ENCODE measurements at regions not wholly inside any gene's neighbourhood (a gene's known extent, or its start where the extent isn't known, plus 50 kb on each side); places are given as distances from the start of the nearest gene placed in this dataset.
"Not testable (repeated sequence)": the region's sequence is repeated elsewhere in the genome, so short reads cannot be mapped to it uniquely, and the experiment has no call there.

GRCh38 chr9:117649126-117649525 lies 55.1 kb upstream of the TLR4 start:
- no peak overlapping the region for H3K4me3 Mint-ChIP-seq
- peaks cover 20% of the 10 kb centered on the region for H3K27me3 Mint-ChIP-seq (ENCODE audit: low read depth)
- peaks cover 5% of the 10 kb centered on the region for H3K4me1 Mint-ChIP-seq (ENCODE audit: low read depth)
- DNase-seq (no peak), ATAC-seq (no peak)
- H3K9me3 Mint-ChIP-seq = no peaks in the 10 kb centered on the region
- no peaks in the 10 kb centered on the region for H3K36me3 Mint-ChIP-seq (ENCODE audit: insufficient read depth)

- ATAC-seq = no peak
- no peak for DNase-seq
- Mint-ChIP-seq H3K27me3 (ENCODE audit: low read depth) (peaks cover 38% of the 10 kb centered on the region), H3K4me3 (no peak overlapping the region), H3K9me3 (no peaks in the 10 kb centered on the region), H3K4me1 (ENCODE audit: low read depth) (peaks cover 5% of the 10 kb centered on the region), H3K36me3 (ENCODE audit: insufficient read depth) (no peaks in the 10 kb centered on the region)
These were observed 59.1 kb upstream of the TLR4 start for GRCh38 chr9:117644932-117645636.

DNA sequence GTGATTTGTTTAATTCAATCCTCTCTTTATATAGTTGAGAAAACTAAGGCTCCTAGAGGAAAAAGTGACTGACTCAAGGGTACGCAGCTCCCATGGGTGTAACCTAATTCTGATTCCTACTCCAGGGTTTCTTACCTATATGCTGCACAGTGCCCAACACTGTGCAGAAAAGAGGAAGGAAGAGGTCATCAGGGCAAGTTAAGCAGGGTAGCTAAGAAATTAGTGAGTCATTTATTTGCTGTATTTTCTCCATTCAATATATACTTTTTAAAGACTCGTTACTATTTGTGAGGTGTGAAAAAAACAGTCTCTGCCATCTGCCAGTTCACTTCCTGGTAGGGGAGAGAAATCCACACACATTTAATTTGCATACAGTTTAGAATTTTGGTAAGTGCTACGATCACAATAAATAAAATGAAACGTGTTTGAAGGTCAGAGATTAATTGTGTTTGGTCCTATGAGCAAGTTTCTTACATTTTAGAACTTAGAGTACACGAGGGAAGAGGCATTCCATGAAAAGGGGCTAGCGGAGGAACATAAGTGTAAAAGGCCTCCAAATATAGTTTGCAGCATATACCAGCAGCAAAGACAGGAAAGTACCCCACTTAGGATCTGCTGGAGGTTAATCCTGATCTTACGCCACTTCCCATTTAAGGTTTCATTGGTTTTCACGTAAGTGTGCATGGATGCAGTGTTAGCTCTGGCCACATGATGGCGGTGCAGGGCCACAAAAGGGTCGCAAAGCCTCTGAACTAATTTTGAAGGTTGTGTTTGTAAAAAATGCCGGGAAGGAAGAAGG lies 59.9 kb upstream of the TLR4 start:
- no peaks in the 10 kb centered on the region for H3K36me3 Mint-ChIP-seq (ENCODE audit: insufficient read depth)
- H3K27me3 Mint-ChIP-seq (ENCODE audit: low read depth) = peaks cover 37% of the 10 kb centered on the region
- peak; percentile 13 for DNase-seq
- H3K4me1 Mint-ChIP-seq (ENCODE audit: low read depth) = peaks cover 5% of the 10 kb centered on the region
- H3K9me3 Mint-ChIP-seq = no peaks in the 10 kb centered on the region
- H3K4me3 Mint-ChIP-seq = no peak overlapping the region
- ATAC-seq = peak in 1 of 2 donors; percentile 28

DNA sequence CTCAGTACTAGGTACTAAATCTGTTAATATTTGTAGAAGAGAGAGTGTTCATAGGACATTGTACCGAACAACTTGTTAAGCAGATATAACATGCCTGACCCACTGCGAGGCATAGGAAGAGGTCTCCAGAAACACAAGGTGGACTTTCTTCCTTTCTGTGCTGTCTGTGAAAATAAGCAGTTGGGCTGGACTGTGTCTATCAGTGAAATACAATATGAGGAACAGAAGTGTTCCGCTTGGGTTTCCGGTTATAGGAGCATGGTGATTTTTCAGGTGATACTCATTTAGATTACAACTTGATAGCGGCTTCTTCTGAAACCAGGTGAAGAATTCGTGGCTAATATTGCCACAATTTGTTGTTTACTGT lies 60.9 kb upstream of the TLR4 start:
- H3K4me3 Mint-ChIP-seq = no peak overlapping the region

GRCh38 chr9:117642571-117643287 lies 61.5 kb upstream of the TLR4 start:
- peaks cover 34% of the 10 kb centered on the region for H3K27me3 Mint-ChIP-seq (ENCODE audit: low read depth)
- H3K36me3 Mint-ChIP-seq (ENCODE audit: insufficient read depth); H3K9me3 Mint-ChIP-seq; ATAC-seq; H3K4me3 Mint-ChIP-seq; DNase-seq; H3K4me1 Mint-ChIP-seq (ENCODE audit: low read depth): not testable (repeated sequence)

More for the DNA sequence above, 60.9 kb upstream of the TLR4 start:
- ATAC-seq (no peak), DNase-seq (no peak)
- peaks cover 5% of the 10 kb centered on the region for H3K4me1 Mint-ChIP-seq (ENCODE audit: low read depth)
- H3K9me3 Mint-ChIP-seq = no peaks in the 10 kb centered on the region
- peaks cover 34% of the 10 kb centered on the region for H3K27me3 Mint-ChIP-seq (ENCODE audit: low read depth)
- H3K36me3 Mint-ChIP-seq (ENCODE audit: insufficient read depth) = no peaks in the 10 kb centered on the region

- H3K36me3 Mint-ChIP-seq (ENCODE audit: insufficient read depth) = no peaks in the 10 kb centered on the region
- H3K27me3 Mint-ChIP-seq (ENCODE audit: low read depth) = peaks cover 7% of the 10 kb centered on the region
- ATAC-seq (no peak), DNase-seq (no peak)
- H3K4me1 Mint-ChIP-seq (ENCODE audit: low read depth) = no peaks in the 10 kb centered on the region
- H3K9me3 Mint-ChIP-seq = no peaks in the 10 kb centered on the region
- H3K4me3 Mint-ChIP-seq = no peak overlapping the region
These were observed 67.5 kb upstream of the TLR4 start for GRCh38 chr9:117636681-117637080.

- Mint-ChIP-seq H3K4me3 (no peak overlapping the region), H3K9me3 (peaks cover 28% of the 10 kb centered on the region), H3K36me3 (ENCODE audit: insufficient read depth) (no peaks in the 10 kb centered on the region), H3K27me3 (ENCODE audit: low read depth) (no peaks in the 10 kb centered on the region), H3K4me1 (ENCODE audit: low read depth) (no peaks in the 10 kb centered on the region)
- ATAC-seq (no peak), DNase-seq (no peak)
These were observed 79.0 kb upstream of the TLR4 start for GRCh38 chr9:117625154-117625553.

- no peak for DNase-seq
These were observed 80.1 kb upstream of the TLR4 start for GRCh38 chr9:117624106-117624505.

DNA sequence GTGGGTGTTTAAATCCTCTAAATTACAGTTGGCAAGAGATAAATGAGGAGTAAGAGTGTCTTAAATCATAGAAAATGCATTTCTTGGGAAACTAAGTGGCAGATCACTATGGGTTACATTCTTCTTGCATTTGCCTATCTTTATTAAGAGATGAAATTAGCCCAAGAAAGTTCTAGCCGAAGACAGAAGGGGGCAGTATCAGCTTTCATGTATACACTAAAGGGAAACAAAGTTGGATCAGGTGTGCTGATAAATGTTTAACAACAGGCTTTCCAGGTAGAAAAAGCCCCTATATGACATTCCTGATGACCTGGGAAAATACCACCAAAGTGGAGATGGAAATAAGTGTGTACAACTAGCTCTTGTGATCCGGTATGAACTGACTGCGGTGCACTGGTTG lies 81.9 kb upstream of the TLR4 start:
- Mint-ChIP-seq H3K4me1 (ENCODE audit: low read depth) (no peaks in the 10 kb centered on the region), H3K27me3 (ENCODE audit: low read depth) (no peaks in the 10 kb centered on the region), H3K9me3 (peaks cover 28% of the 10 kb centered on the region), H3K36me3 (ENCODE audit: insufficient read depth) (no peaks in the 10 kb centered on the region), H3K4me3 (no peak overlapping the region)
- ATAC-seq (no peak), DNase-seq (no peak)

More at GRCh38 chr9:117624106-117624505, 80.1 kb upstream of the TLR4 start:
- H3K4me1 Mint-ChIP-seq (ENCODE audit: low read depth) = no peaks in the 10 kb centered on the region
- peaks cover 28% of the 10 kb centered on the region for H3K9me3 Mint-ChIP-seq
- no peak for ATAC-seq
- no peaks in the 10 kb centered on the region for H3K27me3 Mint-ChIP-seq (ENCODE audit: low read depth)
- no peak overlapping the region for H3K4me3 Mint-ChIP-seq
- H3K36me3 Mint-ChIP-seq (ENCODE audit: insufficient read depth) = no peaks in the 10 kb centered on the region

DNA sequence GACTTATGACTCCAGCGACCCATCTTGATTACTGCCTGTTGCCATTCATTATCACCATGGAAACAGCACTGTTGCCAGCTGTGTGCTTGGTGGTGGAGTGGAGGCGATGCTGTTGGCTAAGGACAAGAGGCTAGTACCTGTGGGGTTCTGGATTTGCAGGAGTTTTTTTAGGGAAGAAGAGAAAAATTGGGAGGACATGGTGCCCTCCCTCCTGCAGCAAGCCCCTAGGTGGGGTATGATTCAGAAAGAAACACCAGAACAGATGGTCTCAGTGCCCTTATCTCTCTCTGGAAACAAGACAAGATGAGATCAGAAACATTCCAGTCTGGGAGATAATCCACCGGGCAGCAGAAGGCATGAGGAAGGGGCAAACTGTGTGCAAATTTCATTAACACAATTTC lies 87.8 kb upstream of the TLR4 start:
- Mint-ChIP-seq H3K9me3 (no peaks in the 10 kb centered on the region), H3K4me1 (ENCODE audit: low read depth) (no peaks in the 10 kb centered on the region), H3K4me3 (no peak overlapping the region), H3K36me3 (ENCODE audit: insufficient read depth) (no peaks in the 10 kb centered on the region), H3K27me3 (ENCODE audit: low read depth) (no peaks in the 10 kb centered on the region)
- ATAC-seq (no peak), DNase-seq (no peak)

GRCh38 chr9:117612317-117612716 lies 91.9 kb upstream of the TLR4 start:
- no peaks in the 10 kb centered on the region for H3K36me3 Mint-ChIP-seq (ENCODE audit: insufficient read depth)
- ATAC-seq = no peak
- no peak for DNase-seq
- H3K4me1 Mint-ChIP-seq (ENCODE audit: low read depth) = no peaks in the 10 kb centered on the region
- no peak overlapping the region for H3K4me3 Mint-ChIP-seq
- no peaks in the 10 kb centered on the region for H3K9me3 Mint-ChIP-seq
- H3K27me3 Mint-ChIP-seq (ENCODE audit: low read depth) = no peaks in the 10 kb centered on the region

- no peak overlapping the region for H3K4me3 Mint-ChIP-seq
- H3K4me1 Mint-ChIP-seq (ENCODE audit: low read depth) = no peaks in the 10 kb centered on the region
- ATAC-seq (no peak), DNase-seq (no peak)
- peaks cover 12% of the 10 kb centered on the region for H3K9me3 Mint-ChIP-seq
- no peaks in the 10 kb centered on the region for H3K27me3 Mint-ChIP-seq (ENCODE audit: low read depth)
- no peaks in the 10 kb centered on the region for H3K36me3 Mint-ChIP-seq (ENCODE audit: insufficient read depth)
These were observed 106.2 kb upstream of the TLR4 start for GRCh38 chr9:117597977-117598376.

- ATAC-seq = no peak
These were observed 107.5 kb upstream of the TLR4 start for GRCh38 chr9:117596678-117597077.

DNA sequence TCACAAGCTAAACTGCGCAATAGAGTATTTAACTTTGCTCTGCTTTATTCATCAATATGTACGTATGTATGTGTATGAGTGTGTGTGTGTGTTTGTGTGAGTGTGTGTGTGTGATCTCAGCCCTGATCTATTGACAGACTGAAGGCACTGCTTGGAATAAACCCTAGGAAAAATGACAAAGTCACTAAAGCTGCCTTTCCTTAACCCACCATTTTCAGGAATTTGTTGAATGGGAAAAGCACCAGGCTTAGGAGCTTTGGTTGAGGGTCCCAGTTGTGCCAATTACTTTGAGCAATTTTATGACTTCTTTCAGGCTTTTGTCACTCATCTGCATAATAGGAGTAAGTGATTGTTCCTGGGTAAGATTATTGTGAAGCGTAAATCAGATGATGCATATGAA lies 108.6 kb upstream of the TLR4 start:
- DNase-seq (no peak), ATAC-seq (no peak)
- Mint-ChIP-seq H3K36me3 (ENCODE audit: insufficient read depth) (no peaks in the 10 kb centered on the region), H3K4me1 (ENCODE audit: low read depth) (no peaks in the 10 kb centered on the region), H3K27me3 (ENCODE audit: low read depth) (no peaks in the 10 kb centered on the region), H3K4me3 (no peak overlapping the region), H3K9me3 (peaks cover 7% of the 10 kb centered on the region)

More at GRCh38 chr9:117596678-117597077, 107.5 kb upstream of the TLR4 start:
- Mint-ChIP-seq H3K4me3 (no peak overlapping the region), H3K4me1 (ENCODE audit: low read depth) (no peaks in the 10 kb centered on the region), H3K9me3 (peaks cover 12% of the 10 kb centered on the region), H3K27me3 (ENCODE audit: low read depth) (no peaks in the 10 kb centered on the region), H3K36me3 (ENCODE audit: insufficient read depth) (no peaks in the 10 kb centered on the region)
- DNase-seq = no peak

Measured in activated T-cell treated with anti-CD3 and anti-CD28 coated beads, Interleukin-2, amount 50 U/mL, for 4 hours (primary cell).